Thyroid gland (tissue), 4 donors: ENCODE measurements at regions not wholly inside any gene's neighbourhood (a gene's known extent, or its start where the extent isn't known, plus 50 kb on each side); places are given as distances from the start of the nearest gene placed in this dataset.

Experiments
- CTCF ChIP-seq, 6 experiments: fragments of 200-600 bp in 3 of 6; fragments of 450-650 bp in 3 of 6; sonication (generic) in 3 of 6; IDR thresholded peaks; one replicate each; pipeline ENCODE4 v1.5.1; 2016 to 2019; ENCODE audit warnings: antibody characterized with exemption in 6 of 6, mild to moderate bottlenecking in 2 of 6, inconsistent platforms in 1 of 6, moderate library complexity in 1 of 6
- POLR2A ChIP-seq, 2 donors: fragments of 450-650 bp; IDR thresholded peaks; one replicate each; pipeline ENCODE4 v1.6.1; 2017; ENCODE audit warnings: antibody characterized with exemption in 2 of 2, mild to moderate bottlenecking in 2 of 2, moderate library complexity in 1 of 2

GRCh38 chr1:79792219-79792930 lies 785.8 kb upstream of the ADGRL4 start:
- TF ChIP-seq CTCF (IDR thresholded peaks at IDR 0.05) (no peak), POLR2A (IDR thresholded peaks at IDR 0.05) (no peak)
